NB4 (cell line): ENCODE measurements at regions not wholly inside any gene's neighbourhood (a gene's known extent, or its start where the extent isn't known, plus 50 kb on each side); places are given as distances from the start of the nearest gene placed in this dataset.

ENCODE experiments used
- POLR2A ChIP-seq: IDR thresholded peaks from 2 replicates; pipeline ENCODE4 v1.6.1; 2011; ENCODE audit warnings: mild to moderate bottlenecking; ENCODE audit not compliant: insufficient read length; ENCODE audit errors: extremely low read depth
- TF ChIP-seq, protein P1 (sequence below): IDR thresholded peaks from one replicate; pipeline ENCODE4 v1.5.1; 2012; ENCODE audit warnings: low read depth, low read length
- TF ChIP-seq, protein P2 (sequence below): IDR thresholded peaks from 2 replicates; pipeline ENCODE4 v1.6.1; 2011; ENCODE audit warnings: low read depth, low read length

DNA sequence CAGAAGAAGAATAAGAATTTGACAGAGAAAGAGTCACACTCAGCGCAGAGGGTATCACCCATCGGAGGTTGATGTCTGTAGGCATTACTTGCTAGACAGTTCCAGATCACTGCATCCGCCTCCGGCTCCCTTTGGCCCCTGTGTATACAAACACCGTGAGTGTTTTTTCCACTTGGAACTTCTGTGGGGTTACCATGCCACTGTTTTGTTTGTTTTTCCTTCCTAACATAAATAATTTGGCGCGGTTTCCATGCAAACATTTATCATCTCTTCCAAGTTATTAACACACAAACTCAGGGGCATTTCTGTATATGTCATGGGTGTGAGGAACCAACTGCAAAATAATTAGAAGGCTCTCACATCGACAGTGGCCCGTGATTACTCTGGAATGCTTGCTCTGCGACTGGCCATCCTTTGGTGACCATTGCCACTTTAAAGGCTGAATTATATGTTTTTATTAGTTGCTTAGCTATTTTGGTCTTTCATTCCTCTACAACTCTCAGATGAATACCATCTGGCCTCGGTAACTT, 612.2 kb upstream of the MKI67 start:
- TF ChIP-seq, protein P1, sequence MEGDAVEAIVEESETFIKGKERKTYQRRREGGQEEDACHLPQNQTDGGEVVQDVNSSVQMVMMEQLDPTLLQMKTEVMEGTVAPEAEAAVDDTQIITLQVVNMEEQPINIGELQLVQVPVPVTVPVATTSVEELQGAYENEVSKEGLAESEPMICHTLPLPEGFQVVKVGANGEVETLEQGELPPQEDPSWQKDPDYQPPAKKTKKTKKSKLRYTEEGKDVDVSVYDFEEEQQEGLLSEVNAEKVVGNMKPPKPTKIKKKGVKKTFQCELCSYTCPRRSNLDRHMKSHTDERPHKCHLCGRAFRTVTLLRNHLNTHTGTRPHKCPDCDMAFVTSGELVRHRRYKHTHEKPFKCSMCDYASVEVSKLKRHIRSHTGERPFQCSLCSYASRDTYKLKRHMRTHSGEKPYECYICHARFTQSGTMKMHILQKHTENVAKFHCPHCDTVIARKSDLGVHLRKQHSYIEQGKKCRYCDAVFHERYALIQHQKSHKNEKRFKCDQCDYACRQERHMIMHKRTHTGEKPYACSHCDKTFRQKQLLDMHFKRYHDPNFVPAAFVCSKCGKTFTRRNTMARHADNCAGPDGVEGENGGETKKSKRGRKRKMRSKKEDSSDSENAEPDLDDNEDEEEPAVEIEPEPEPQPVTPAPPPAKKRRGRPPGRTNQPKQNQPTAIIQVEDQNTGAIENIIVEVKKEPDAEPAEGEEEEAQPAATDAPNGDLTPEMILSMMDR, result no peak
- no peak for TF ChIP-seq POLR2A
- TF ChIP-seq, protein P2, sequence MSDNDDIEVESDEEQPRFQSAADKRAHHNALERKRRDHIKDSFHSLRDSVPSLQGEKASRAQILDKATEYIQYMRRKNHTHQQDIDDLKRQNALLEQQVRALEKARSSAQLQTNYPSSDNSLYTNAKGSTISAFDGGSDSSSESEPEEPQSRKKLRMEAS, result no peak
